Glutamatergic neuron (in vitro differentiated cells): ENCODE measurements at regions not wholly inside any gene's neighbourhood (a gene's known extent, or its start where the extent isn't known, plus 50 kb on each side); places are given as distances from the start of the nearest gene placed in this dataset.

Experiments
- DNase-seq: peaks from one replicate; pipeline ENCODE4 v3.0.0; 2022
- H3K27ac Mint-ChIP-seq: one replicate; pipeline ENCODE4 v1.8.0; 2020; ENCODE audit warnings: mild to moderate bottlenecking, mixed read lengths, inconsistent platforms; ENCODE audit not compliant: unreplicated experiment
- H3K27me3 Mint-ChIP-seq: one replicate; pipeline ENCODE4 v1.8.0; 2020; ENCODE audit warnings: mild to moderate bottlenecking, moderate library complexity, mixed read lengths, inconsistent platforms; ENCODE audit not compliant: unreplicated experiment
- H3K36me3 Mint-ChIP-seq: one replicate; pipeline ENCODE4 v1.8.0; 2020; ENCODE audit warnings: mild to moderate bottlenecking, mixed read lengths, inconsistent platforms; ENCODE audit not compliant: unreplicated experiment
- H3K4me1 Mint-ChIP-seq: one replicate; pipeline ENCODE4 v1.8.0; 2020; ENCODE audit warnings: mild to moderate bottlenecking, low read depth, mixed read lengths, inconsistent platforms; ENCODE audit not compliant: unreplicated experiment
- H3K4me3 Mint-ChIP-seq: one replicate; pipeline ENCODE4 v1.8.0; 2020; ENCODE audit warnings: mild to moderate bottlenecking, mixed read lengths, inconsistent platforms; ENCODE audit not compliant: unreplicated experiment
- H3K9me3 Mint-ChIP-seq: one replicate; pipeline ENCODE4 v1.8.0; 2020; ENCODE audit warnings: mild to moderate bottlenecking, moderate library complexity, mixed read lengths, inconsistent platforms; ENCODE audit not compliant: unreplicated experiment
- CTCF ChIP-seq: fragments of 200-600 bp; sonication (generic); IDR thresholded peaks from one replicate; pipeline ENCODE4 v1.5.0; 2021; ENCODE audit not compliant: partially characterized antibody, unreplicated experiment

DNA sequence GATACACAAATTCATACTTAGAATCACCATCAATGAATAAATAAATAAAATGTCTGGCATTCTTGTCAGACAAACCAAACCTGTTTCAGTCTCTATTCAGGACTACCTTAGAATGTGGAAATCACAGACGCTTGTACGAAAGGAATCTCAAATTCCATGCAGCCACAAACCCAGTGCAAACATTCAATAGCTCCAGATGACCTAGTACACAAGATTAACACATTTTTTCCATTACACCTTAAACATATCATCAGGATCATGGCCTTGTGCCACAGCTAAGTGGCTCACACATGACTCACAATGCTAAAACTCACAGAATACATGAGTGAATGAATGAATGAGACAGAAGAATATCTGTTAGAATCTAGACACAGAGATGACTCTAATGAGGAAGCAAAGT is 134.2 kb downstream of the PWWP3B start:
- no peak for DNase-seq
- H3K9me3 Mint-ChIP-seq = no peaks in the 10 kb centered on the region
- TF ChIP-seq CTCF = no peak
- H3K4me1 Mint-ChIP-seq = no peaks in the 10 kb centered on the region
- H3K27me3 Mint-ChIP-seq = no peaks in the 10 kb centered on the region
- H3K36me3 Mint-ChIP-seq = no peaks in the 10 kb centered on the region
- H3K27ac Mint-ChIP-seq = no peak overlapping the region
- H3K4me3 Mint-ChIP-seq = no peak overlapping the region

DNA sequence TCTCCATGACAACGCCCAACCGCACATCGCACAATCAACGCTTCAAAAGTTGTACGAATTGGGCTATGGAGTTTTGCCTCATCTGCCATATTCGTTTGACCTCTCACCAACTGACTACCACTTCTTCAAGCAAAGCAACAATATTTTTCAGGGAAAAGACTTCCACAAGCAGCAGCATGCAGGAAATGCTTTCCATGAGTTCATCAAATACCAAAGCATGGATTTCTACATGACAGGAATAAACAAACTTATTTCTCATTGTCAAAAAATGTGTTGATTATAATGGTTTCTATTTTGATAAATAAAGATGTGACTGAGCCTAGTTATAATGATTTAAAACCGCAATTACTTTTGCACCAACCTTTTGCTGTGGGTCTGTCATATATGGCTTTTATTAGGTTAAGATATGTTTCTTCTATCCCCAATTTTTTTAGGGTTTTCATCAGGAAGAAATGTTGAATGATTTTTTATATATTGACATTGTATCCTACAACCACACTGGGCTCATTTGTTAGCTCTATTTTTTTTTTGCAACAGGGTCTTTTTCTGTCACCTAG is 138.4 kb downstream of the PWWP3B start:
- Mint-ChIP-seq H3K4me3 (no peak overlapping the region), H3K9me3 (no peaks in the 10 kb centered on the region), H3K27ac (no peak overlapping the region), H3K4me1 (no peaks in the 10 kb centered on the region), H3K36me3 (no peaks in the 10 kb centered on the region), H3K27me3 (no peaks in the 10 kb centered on the region)
- no peak for TF ChIP-seq CTCF
- no peak for DNase-seq

DNA sequence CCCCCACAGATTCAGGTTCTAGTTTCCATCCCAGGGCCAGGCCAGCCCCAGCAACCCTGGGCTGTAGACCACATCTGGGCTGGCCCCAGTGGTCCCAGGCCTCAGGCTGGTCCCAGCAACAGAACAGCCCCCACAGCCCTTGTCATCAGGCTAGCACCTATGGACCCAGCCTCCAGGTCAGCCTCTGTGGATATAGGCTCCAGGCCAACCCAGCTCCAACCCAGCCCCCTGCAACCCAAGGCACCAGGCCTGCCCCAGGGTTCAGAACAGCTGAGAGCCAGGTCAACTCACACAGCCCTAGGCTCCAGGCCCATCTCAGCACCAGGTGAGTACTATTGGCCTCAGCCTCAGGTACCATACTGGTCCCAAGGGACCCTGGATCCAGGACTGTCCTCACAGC is 155.3 kb downstream of the PWWP3B start:
- no peak for TF ChIP-seq CTCF
- no peaks in the 10 kb centered on the region for H3K36me3 Mint-ChIP-seq
- H3K27me3 Mint-ChIP-seq = no peaks in the 10 kb centered on the region
- no peak overlapping the region for H3K4me3 Mint-ChIP-seq
- H3K4me1 Mint-ChIP-seq = no peaks in the 10 kb centered on the region
- no peak for DNase-seq
- no peaks in the 10 kb centered on the region for H3K9me3 Mint-ChIP-seq
- no peak overlapping the region for H3K27ac Mint-ChIP-seq

- H3K4me1 Mint-ChIP-seq = no peaks in the 10 kb centered on the region
- H3K4me3 Mint-ChIP-seq = no peak overlapping the region
- no peaks in the 10 kb centered on the region for H3K27me3 Mint-ChIP-seq
- H3K9me3 Mint-ChIP-seq = no peaks in the 10 kb centered on the region
- no peak for TF ChIP-seq CTCF
- H3K27ac Mint-ChIP-seq = no peak overlapping the region
- no peak for DNase-seq
- H3K36me3 Mint-ChIP-seq = no peaks in the 10 kb centered on the region
These were observed 163.5 kb downstream of the PWWP3B start for GRCh38 chrX:106331606-106332005.

GRCh38 chrX:106341823-106342222 is 173.7 kb downstream of the PWWP3B start:
- no peaks in the 10 kb centered on the region for H3K36me3 Mint-ChIP-seq
- no peak for DNase-seq
- no peak overlapping the region for H3K27ac Mint-ChIP-seq
- H3K4me1 Mint-ChIP-seq = no peaks in the 10 kb centered on the region
- TF ChIP-seq CTCF = no peak
- H3K27me3 Mint-ChIP-seq = no peaks in the 10 kb centered on the region
- H3K9me3 Mint-ChIP-seq = no peaks in the 10 kb centered on the region
- no peak overlapping the region for H3K4me3 Mint-ChIP-seq
